Upper lobe of left lung (tissue), 6 donors: ENCODE measurements at regions not wholly inside any gene's neighbourhood (a gene's known extent, or its start where the extent isn't known, plus 50 kb on each side); places are given as distances from the start of the nearest gene placed in this dataset.

Experiments
- ATAC-seq, 2 donors: fragments of 200-7000 bp; cut with Tn5 transposase; one replicate each; pipeline ENCODE4 v1.9.1; 2022; ENCODE audit warnings: mild to moderate bottlenecking in 2 of 2, moderate library complexity in 2 of 2; ENCODE audit not compliant: low FRiP score in 2 of 2
- DNase-seq, 2 donors: peaks; one replicate each; pipeline ENCODE4 v3.0.0-alpha.2; 2019 to 2020
- H3K27ac ChIP-seq, 4 donors: fragments of 200-600 bp; sonication (generic); one replicate each; pipeline ENCODE4 v1.5.1; 2016 to 2019
- H3K27me3 ChIP-seq, 4 donors: fragments of 200-600 bp; sonication (generic); one replicate each; pipeline ENCODE4 v1.5.1; 2017 to 2019
- H3K36me3 ChIP-seq, 4 donors: fragments of 200-600 bp; sonication (generic); one replicate each; pipeline ENCODE4 v1.5.1; 2016 to 2019
- H3K4me1 ChIP-seq, 4 donors: fragments of 200-600 bp; sonication (generic); one replicate each; pipeline ENCODE4 v1.5.1; 2018 to 2019
- H3K4me3 ChIP-seq, 4 donors: fragments of 200-600 bp; sonication (generic); one replicate each; pipeline ENCODE4 v1.5.1; 2017 to 2019; ENCODE audit warnings: mild to moderate bottlenecking in 2 of 4, moderate library complexity in 1 of 4
- H3K9me3 ChIP-seq, 4 donors: fragments of 200-600 bp; sonication (generic); one replicate each; pipeline ENCODE4 v1.5.1; 2018 to 2019
- CTCF ChIP-seq, 6 experiments: fragments of 450-650 bp in 4 of 6; fragments of 200-600 bp in 2 of 6; sonication (generic) in 2 of 6; IDR thresholded peaks; one replicate each; pipeline ENCODE4 v1.5.1; 2016 to 2019; ENCODE audit warnings: antibody characterized with exemption in 6 of 6
- EP300 ChIP-seq, 4 donors: sonication (generic); formaldehyde crosslinking; IDR thresholded peaks; one replicate each; pipeline ENCODE4 v1.5.1; 2017; ENCODE audit warnings: antibody characterized with exemption in 4 of 4, control low read depth in 2 of 4
- POLR2A ChIP-seq, 4 donors: fragments of 450-650 bp; IDR thresholded peaks; one replicate each; pipeline ENCODE4 v1.5.1; 2016 to 2017; ENCODE audit warnings: antibody characterized with exemption in 4 of 4, mild to moderate bottlenecking in 2 of 4
- POLR2AphosphoS5 ChIP-seq, 2 donors: sonication (generic); formaldehyde crosslinking; IDR thresholded peaks; one replicate each; pipeline ENCODE4 v1.5.1; 2017; ENCODE audit warnings: antibody characterized with exemption in 2 of 2
- WGBS, 2 donors: methylation state at CpG; one replicate each; pipeline ENCODE4 v1.1.5; 2017 to 2018; 5-methylcytosine and 5-hydroxymethylcytosine counted together
- donor health status: DM: no; HTN: no; CAD: no; lungs with moderate emphysema.
- donor health status: DM: no; HTN: yes; CAD: no; lungs with severe emphysema.

GRCh38 chr3:174444391-174444790 is 414.7 kb upstream of the NAALADL2 start:
- H3K4me3 ChIP-seq, result no peak overlapping the region
- no peak overlapping the region for H3K27ac ChIP-seq
- peaks cover 0 to 4% (median 0%) of the 10 kb centered on the region in 4 donors for H3K9me3 ChIP-seq
- H3K4me1 ChIP-seq, result peaks cover 6 to 21% (median 11%) of the 10 kb centered on the region in 4 donors
- no peaks in the 10 kb centered on the region for H3K27me3 ChIP-seq
- DNase-seq (no peak), ATAC-seq (no peak)
- 61 to 83% methylated on average over 3 of the region's 3 CpGs for WGBS, 2 donors
- TF ChIP-seq POLR2AphosphoS5 (IDR thresholded peaks at IDR 0.05) (no peak), POLR2A (IDR thresholded peaks at IDR 0.05) (no peak), CTCF (IDR thresholded peaks at IDR 0.05) (no peak), EP300 (IDR thresholded peaks at IDR 0.05) (no peak)
- H3K36me3 ChIP-seq, result no peaks in the 10 kb centered on the region

GRCh38 chr3:174457758-174458157 is 401.4 kb upstream of the NAALADL2 start:
- Histone ChIP-seq H3K36me3 (no peaks in the 10 kb centered on the region), H3K27ac (no peak overlapping the region), H3K4me1 (no peaks in the 10 kb centered on the region), H3K9me3 (no peaks in the 10 kb centered on the region), H3K4me3 (no peak overlapping the region), H3K27me3 (no peaks in the 10 kb centered on the region)
- ATAC-seq, result no peak
- no peak for DNase-seq
- TF ChIP-seq POLR2A (IDR thresholded peaks at IDR 0.05) (no peak), EP300 (IDR thresholded peaks at IDR 0.05) (no peak), POLR2AphosphoS5 (IDR thresholded peaks at IDR 0.05) (no peak), CTCF (IDR thresholded peaks at IDR 0.05) (no peak)
- WGBS, 2 donors, result 87 to 92% methylated on average over 5 of the region's 5 CpGs

- Histone ChIP-seq H3K4me3 (no peak overlapping the region), H3K27ac (no peak overlapping the region), H3K36me3 (no peaks in the 10 kb centered on the region), H3K4me1 (no peaks in the 10 kb centered on the region), H3K9me3 (no peaks in the 10 kb centered on the region), H3K27me3 (no peaks in the 10 kb centered on the region)
- DNase-seq (no peak), ATAC-seq (no peak)
- 0 to 61% methylated on average over 1 of the region's 1 CpG for WGBS, 2 donors
- no peak for TF ChIP-seq POLR2AphosphoS5 (IDR thresholded peaks at IDR 0.05)
- no peak for TF ChIP-seq EP300 (IDR thresholded peaks at IDR 0.05)
- TF ChIP-seq POLR2A (IDR thresholded peaks at IDR 0.05), result no peak
- no peak for TF ChIP-seq CTCF (IDR thresholded peaks at IDR 0.05)
Measured at GRCh38 chr3:174460831-174461230, 398.3 kb upstream of the NAALADL2 start.

- no peaks in the 10 kb centered on the region for H3K36me3 ChIP-seq
- H3K4me1 ChIP-seq, result no peaks in the 10 kb centered on the region
- DNase-seq, result no peak
Measured at GRCh38 chr3:174462916-174463315, 396.2 kb upstream of the NAALADL2 start.

More at GRCh38 chr3:174462916-174463315, 396.2 kb upstream of the NAALADL2 start:
- Histone ChIP-seq H3K27me3 (no peaks in the 10 kb centered on the region), H3K27ac (no peak overlapping the region), H3K4me3 (no peak overlapping the region), H3K9me3 (no peaks in the 10 kb centered on the region)
- ATAC-seq, result no peak
- TF ChIP-seq POLR2A (IDR thresholded peaks at IDR 0.05) (no peak), POLR2AphosphoS5 (IDR thresholded peaks at IDR 0.05) (no peak), EP300 (IDR thresholded peaks at IDR 0.05) (no peak), CTCF (IDR thresholded peaks at IDR 0.05) (no peak)
